ENCODE measurements at regions not wholly inside any gene's neighbourhood (a gene's known extent, or its start where the extent isn't known, plus 50 kb on each side); places are given as distances from the start of the nearest gene placed in this dataset.

DNA sequence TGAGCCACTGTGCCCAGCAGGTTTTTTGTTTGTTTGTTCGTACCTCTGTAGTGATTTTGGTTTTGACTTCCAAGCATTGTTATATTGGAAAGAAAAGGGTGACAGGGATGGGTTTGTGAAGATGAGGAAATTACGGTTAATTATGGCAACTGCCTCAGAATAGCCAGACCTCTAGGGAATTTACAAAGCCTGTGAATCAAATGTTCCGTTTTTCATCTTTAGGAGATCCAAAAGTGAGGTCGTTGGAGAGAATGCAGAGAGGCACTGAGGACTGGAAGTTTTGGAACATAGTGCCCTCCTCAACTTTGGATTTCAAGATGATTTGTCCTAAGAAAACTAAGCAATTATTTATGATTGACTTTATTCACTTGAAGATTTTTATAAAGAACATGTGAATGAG lies 54.5 kb upstream of the EVL start:
- no peak for TF ChIP-seq SMC3 (IDR thresholded peaks at IDR 0.05; ENCODE audit: low read depth, low read length)
- TF ChIP-seq, protein P1, sequence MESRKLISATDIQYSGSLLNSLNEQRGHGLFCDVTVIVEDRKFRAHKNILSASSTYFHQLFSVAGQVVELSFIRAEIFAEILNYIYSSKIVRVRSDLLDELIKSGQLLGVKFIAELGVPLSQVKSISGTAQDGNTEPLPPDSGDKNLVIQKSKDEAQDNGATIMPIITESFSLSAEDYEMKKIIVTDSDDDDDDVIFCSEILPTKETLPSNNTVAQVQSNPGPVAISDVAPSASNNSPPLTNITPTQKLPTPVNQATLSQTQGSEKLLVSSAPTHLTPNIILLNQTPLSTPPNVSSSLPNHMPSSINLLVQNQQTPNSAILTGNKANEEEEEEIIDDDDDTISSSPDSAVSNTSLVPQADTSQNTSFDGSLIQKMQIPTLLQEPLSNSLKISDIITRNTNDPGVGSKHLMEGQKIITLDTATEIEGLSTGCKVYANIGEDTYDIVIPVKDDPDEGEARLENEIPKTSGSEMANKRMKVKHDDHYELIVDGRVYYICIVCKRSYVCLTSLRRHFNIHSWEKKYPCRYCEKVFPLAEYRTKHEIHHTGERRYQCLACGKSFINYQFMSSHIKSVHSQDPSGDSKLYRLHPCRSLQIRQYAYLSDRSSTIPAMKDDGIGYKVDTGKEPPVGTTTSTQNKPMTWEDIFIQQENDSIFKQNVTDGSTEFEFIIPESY (IDR thresholded peaks at IDR 0.05; ENCODE audit: borderline replicate concordance, low read depth) = no peak
- TF ChIP-seq, protein P2, sequence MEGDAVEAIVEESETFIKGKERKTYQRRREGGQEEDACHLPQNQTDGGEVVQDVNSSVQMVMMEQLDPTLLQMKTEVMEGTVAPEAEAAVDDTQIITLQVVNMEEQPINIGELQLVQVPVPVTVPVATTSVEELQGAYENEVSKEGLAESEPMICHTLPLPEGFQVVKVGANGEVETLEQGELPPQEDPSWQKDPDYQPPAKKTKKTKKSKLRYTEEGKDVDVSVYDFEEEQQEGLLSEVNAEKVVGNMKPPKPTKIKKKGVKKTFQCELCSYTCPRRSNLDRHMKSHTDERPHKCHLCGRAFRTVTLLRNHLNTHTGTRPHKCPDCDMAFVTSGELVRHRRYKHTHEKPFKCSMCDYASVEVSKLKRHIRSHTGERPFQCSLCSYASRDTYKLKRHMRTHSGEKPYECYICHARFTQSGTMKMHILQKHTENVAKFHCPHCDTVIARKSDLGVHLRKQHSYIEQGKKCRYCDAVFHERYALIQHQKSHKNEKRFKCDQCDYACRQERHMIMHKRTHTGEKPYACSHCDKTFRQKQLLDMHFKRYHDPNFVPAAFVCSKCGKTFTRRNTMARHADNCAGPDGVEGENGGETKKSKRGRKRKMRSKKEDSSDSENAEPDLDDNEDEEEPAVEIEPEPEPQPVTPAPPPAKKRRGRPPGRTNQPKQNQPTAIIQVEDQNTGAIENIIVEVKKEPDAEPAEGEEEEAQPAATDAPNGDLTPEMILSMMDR (IDR thresholded peaks at IDR 0.05) = no peak
- TF ChIP-seq, protein P3, sequence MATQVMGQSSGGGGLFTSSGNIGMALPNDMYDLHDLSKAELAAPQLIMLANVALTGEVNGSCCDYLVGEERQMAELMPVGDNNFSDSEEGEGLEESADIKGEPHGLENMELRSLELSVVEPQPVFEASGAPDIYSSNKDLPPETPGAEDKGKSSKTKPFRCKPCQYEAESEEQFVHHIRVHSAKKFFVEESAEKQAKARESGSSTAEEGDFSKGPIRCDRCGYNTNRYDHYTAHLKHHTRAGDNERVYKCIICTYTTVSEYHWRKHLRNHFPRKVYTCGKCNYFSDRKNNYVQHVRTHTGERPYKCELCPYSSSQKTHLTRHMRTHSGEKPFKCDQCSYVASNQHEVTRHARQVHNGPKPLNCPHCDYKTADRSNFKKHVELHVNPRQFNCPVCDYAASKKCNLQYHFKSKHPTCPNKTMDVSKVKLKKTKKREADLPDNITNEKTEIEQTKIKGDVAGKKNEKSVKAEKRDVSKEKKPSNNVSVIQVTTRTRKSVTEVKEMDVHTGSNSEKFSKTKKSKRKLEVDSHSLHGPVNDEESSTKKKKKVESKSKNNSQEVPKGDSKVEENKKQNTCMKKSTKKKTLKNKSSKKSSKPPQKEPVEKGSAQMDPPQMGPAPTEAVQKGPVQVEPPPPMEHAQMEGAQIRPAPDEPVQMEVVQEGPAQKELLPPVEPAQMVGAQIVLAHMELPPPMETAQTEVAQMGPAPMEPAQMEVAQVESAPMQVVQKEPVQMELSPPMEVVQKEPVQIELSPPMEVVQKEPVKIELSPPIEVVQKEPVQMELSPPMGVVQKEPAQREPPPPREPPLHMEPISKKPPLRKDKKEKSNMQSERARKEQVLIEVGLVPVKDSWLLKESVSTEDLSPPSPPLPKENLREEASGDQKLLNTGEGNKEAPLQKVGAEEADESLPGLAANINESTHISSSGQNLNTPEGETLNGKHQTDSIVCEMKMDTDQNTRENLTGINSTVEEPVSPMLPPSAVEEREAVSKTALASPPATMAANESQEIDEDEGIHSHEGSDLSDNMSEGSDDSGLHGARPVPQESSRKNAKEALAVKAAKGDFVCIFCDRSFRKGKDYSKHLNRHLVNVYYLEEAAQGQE (IDR thresholded peaks at IDR 0.05; ENCODE audit: low read depth, low read length) = no peak
- TF ChIP-seq NFIC (IDR thresholded peaks at IDR 0.05; ENCODE audit: borderline replicate concordance) = no peak

All from SK-N-SH (cell line).